CD14-positive monocyte (primary cell): ENCODE measurements at regions not wholly inside any gene's neighbourhood (a gene's known extent, or its start where the extent isn't known, plus 50 kb on each side); places are given as distances from the start of the nearest gene placed in this dataset.

Source experiments
- DNase-seq, 3 donors: peaks; one replicate each; pipeline ENCODE4 v3.0.0-alpha.2; 2011 to 2022
- H2AFZ ChIP-seq: 2 replicates; pipeline ENCODE4 v1.6.0; 2012; ENCODE audit warnings: mild to moderate bottlenecking, low read depth, low read length, inconsistent platforms; ENCODE audit not compliant: insufficient read depth, poor library complexity, severe bottlenecking
- H3K27ac ChIP-seq, 2 donors: 1 replicate in 1 of 2; 2 replicates in 1 of 2; pipeline ENCODE4 v1.5.1; 2012 to 2013; ENCODE audit warnings: low read length in 2 of 2, control low read depth in 1 of 2, inconsistent platforms in 1 of 2, low read depth in 1 of 2, mild to moderate bottlenecking in 1 of 2
- H3K27me3 ChIP-seq, 2 donors: one replicate each; pipeline versions ENCODE4 v1.6.0 to v1.6.1; 2011 to 2013; ENCODE audit warnings: low read length in 2 of 2; ENCODE audit not compliant: control insufficient read depth in 2 of 2, insufficient read depth in 2 of 2
- H3K36me3 ChIP-seq, 2 donors: replicated peaks in 1 of 2; 1 replicate in 1 of 2; 2 replicates in 1 of 2; pipeline versions ENCODE4 v1.5.1 to v1.6.1; 2012 to 2013; ENCODE audit warnings: low read length in 2 of 2, control low read depth in 1 of 2, inconsistent platforms in 1 of 2, mild to moderate bottlenecking in 1 of 2; ENCODE audit not compliant: insufficient read depth in 2 of 2, control insufficient read depth in 1 of 2
- H3K4me1 ChIP-seq, 2 donors: 1 replicate in 1 of 2; 2 replicates in 1 of 2; pipeline versions ENCODE4 v1.5.1 to v1.6.1; 2012 to 2013; ENCODE audit warnings: low read length in 2 of 2, control low read depth in 1 of 2, inconsistent platforms in 1 of 2, mild to moderate bottlenecking in 1 of 2, moderate library complexity in 1 of 2; ENCODE audit not compliant: insufficient read depth in 2 of 2, control insufficient read depth in 1 of 2
- H3K4me2 ChIP-seq: replicated peaks from 2 replicates; pipeline ENCODE3; 2012; ENCODE audit warnings: low read length, moderate library complexity, mild to moderate bottlenecking; ENCODE audit not compliant: poor library complexity, severe bottlenecking; ENCODE audit errors: extremely low read depth
- H3K4me3 ChIP-seq, 3 experiments: fragments of 200-600 bp in 1 of 3; sonication (generic) in 1 of 3; replicated peaks in 1 of 3; 1 replicate in 2 of 3; 2 replicates in 1 of 3; pipeline ENCODE4 v1.5.1; 2011 to 2013; ENCODE audit warnings: low read length in 3 of 3, mild to moderate bottlenecking in 3 of 3, control low read depth in 2 of 3, low read depth in 2 of 3, inconsistent platforms in 1 of 3, moderate library complexity in 1 of 3
- H3K79me2 ChIP-seq: 2 replicates; pipeline ENCODE4 v1.6.0; 2012; ENCODE audit warnings: mild to moderate bottlenecking, control low read depth, inconsistent platforms, low read length, moderate library complexity; ENCODE audit not compliant: insufficient read depth
- H3K9ac ChIP-seq: 2 replicates; pipeline ENCODE4 v1.6.0; 2017; ENCODE audit warnings: low read length, mild to moderate bottlenecking; ENCODE audit not compliant: insufficient read depth, poor library complexity, severe bottlenecking
- H3K9me3 ChIP-seq, 2 donors: replicated peaks in 1 of 2; 1 replicate in 1 of 2; 2 replicates in 1 of 2; pipeline versions ENCODE4 v1.5.1 to v1.6.1; 2012 to 2013; ENCODE audit warnings: low read length in 2 of 2, control low read depth in 1 of 2; ENCODE audit not compliant: control insufficient read depth in 1 of 2, insufficient read depth in 1 of 2
- H4K20me1 ChIP-seq: 2 replicates; pipeline ENCODE4 v1.6.0; 2012; ENCODE audit warnings: mild to moderate bottlenecking, low read length, control low read depth, moderate library complexity; ENCODE audit not compliant: insufficient read depth
- H3K27ac Mint-ChIP-seq, 7 donors: one replicate each; pipeline ENCODE4 v1.8.0; 2020; ENCODE audit warnings: mild to moderate bottlenecking in 7 of 7, mixed read lengths in 7 of 7, moderate library complexity in 6 of 7, inconsistent platforms in 2 of 7
- H3K27me3 Mint-ChIP-seq, 3 donors: one replicate each; pipeline ENCODE4 v1.8.0; 2021 to 2022; ENCODE audit warnings: low read depth in 3 of 3, mild to moderate bottlenecking in 3 of 3, mixed read lengths in 3 of 3, moderate library complexity in 3 of 3, inconsistent platforms in 1 of 3
- H3K36me3 Mint-ChIP-seq, 2 donors: one replicate each; pipeline ENCODE4 v1.8.0; 2020; ENCODE audit warnings: mixed read lengths in 2 of 2, inconsistent platforms in 1 of 2, mild to moderate bottlenecking in 1 of 2
- H3K4me1 Mint-ChIP-seq: one replicate; pipeline ENCODE4 v1.8.0; 2020; ENCODE audit warnings: mild to moderate bottlenecking, mixed read lengths
- H3K4me3 Mint-ChIP-seq, 2 donors: one replicate each; pipeline ENCODE4 v1.8.0; 2020; ENCODE audit warnings: mild to moderate bottlenecking in 2 of 2, mixed read lengths in 2 of 2, moderate library complexity in 1 of 2
- H3K9me3 Mint-ChIP-seq, 7 donors: one replicate each; pipeline ENCODE4 v1.8.0; 2020 to 2022; ENCODE audit warnings: mixed read lengths in 7 of 7, mild to moderate bottlenecking in 6 of 7, moderate library complexity in 6 of 7, inconsistent platforms in 2 of 7
- CTCF ChIP-seq: fragments of 200-600 bp; IDR thresholded peaks from one replicate; pipeline ENCODE4 v1.8.0; 2022; ENCODE audit warnings: antibody characterized with exemption, mild to moderate bottlenecking
- WGBS: methylation state at CpG from one replicate; pipeline ENCODE4 v1.1.5; 2013; ENCODE audit warnings: missing lambda C conversion rate; ENCODE audit not compliant: insufficient coverage; 5-methylcytosine and 5-hydroxymethylcytosine counted together
- intact Hi-C, 2 donors: fragments of 100-400 bp; cut with micrococcal nuclease; formaldehyde crosslinking; loops; one replicate each; pipeline versions ENCODE4 v1.15.0 to v1.15.1; 2023

DNA sequence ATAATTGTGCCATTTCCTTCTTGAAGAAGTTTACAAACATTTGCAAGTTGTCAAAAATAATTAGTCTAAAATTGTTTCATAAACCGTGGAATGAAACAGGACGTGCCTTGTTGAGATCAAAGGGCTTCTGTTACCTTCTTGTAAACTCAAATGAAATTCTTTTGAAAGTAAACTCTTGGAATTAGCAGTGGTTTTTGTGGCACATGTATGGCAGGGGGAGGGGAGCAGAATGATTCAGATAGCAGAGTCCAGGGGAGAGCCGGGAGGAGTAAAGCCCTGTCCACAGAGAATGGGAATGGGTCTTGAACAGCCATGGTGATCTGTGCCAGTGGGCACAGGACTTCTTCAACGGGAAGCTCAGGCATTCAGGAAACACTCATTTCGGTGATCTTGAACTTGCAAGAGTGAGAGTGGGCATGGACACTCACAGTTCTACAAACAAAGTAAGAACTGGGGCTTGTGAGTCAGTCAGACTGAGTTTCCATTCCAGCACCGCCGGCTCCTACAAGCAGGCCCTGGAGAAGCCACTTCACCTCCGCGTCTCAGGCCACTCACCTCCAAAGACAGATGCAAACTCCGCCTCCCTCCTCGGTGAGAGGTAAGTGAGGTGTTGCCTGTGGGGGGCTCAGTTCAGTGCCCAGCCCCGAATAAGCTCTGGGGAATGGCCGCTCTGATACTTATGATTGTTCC lies 143.1 kb downstream of the CDH26 start:
- whole genome bisulfite sequencing: 30% methylated on average over 5 of the region's 13 CpGs
- H3K4me3 Mint-ChIP-seq: peak overlapping the region in 1 of 2 donors; percentile 59
- Histone ChIP-seq H3K36me3 (no peaks in the 10 kb centered on the region), H3K4me2 (peak overlapping the region; percentile 43), H3K79me2 (no peaks in the 10 kb centered on the region), H3K27me3 (no peaks in the 10 kb centered on the region), H2AFZ (peak overlapping the region; percentile 43), H3K9ac (no peak overlapping the region), H3K9me3 (peaks cover 0 to 5% of the 10 kb centered on the region in 2 donors), H3K4me3 (peak overlapping the region in 1 of 3 experiments; percentile 36), H4K20me1 (no peaks in the 10 kb centered on the region), H3K4me1 (peaks cover 74 to 83% of the 10 kb centered on the region in 2 donors), H3K27ac (peak overlapping the region; percentile 21 to 83)
- H3K27me3 Mint-ChIP-seq: peaks cover 0 to 1% (median 0%) of the 10 kb centered on the region in 3 donors
- H3K9me3 Mint-ChIP-seq: peaks cover 0 to 9% (median 7%) of the 10 kb centered on the region in 7 donors
- peaks cover 79% of the 10 kb centered on the region for H3K4me1 Mint-ChIP-seq
- no peak for TF ChIP-seq CTCF
- DNase-seq: no peak
- H3K36me3 Mint-ChIP-seq: peaks cover 0 to 12% of the 10 kb centered on the region in 2 donors
- intact Hi-C loops: loop anchor here in 1 of 2 donors (5.0 kb wide), 1 partner anchor 36 kb away; no protein-coding TSS in a partner anchor
- peak overlapping the region; percentile 79 to 93 (median 84) for H3K27ac Mint-ChIP-seq

DNA sequence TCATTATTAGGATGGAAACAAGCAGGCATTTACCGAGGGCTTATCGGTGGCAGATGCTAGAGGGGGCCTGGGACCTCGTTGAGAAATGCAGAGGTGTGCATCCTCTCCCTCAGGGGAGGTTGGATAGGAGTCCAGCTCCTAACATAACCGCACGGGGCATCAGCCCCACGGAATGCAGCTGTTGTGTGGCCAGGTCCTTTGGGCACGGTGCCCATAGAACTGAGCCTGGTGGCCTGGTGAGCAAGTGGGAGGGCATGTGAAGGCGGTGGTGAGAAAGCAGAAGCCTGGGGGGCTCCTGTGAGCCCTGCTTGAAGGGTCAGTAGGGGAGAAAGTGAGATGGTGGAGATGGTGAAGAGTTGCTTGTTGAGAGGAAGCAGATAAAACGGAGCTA lies 143.7 kb downstream of the CDH26 start:
- intact Hi-C loops: loop anchor here in 1 of 2 donors (5.0 kb wide), 1 partner anchor 35 kb away; no protein-coding TSS in a partner anchor
- H3K27ac Mint-ChIP-seq: peak overlapping the region; percentile 56 to 93 (median 79)
- H2AFZ ChIP-seq: peak overlapping the region; percentile 43
- peaks cover 73 to 83% of the 10 kb centered on the region in 2 donors for H3K4me1 ChIP-seq
- H3K9me3 ChIP-seq: peaks cover 0 to 3% of the 10 kb centered on the region in 2 donors
- WGBS: 81% methylated on average over 4 of the region's 9 CpGs
- peak overlapping the region in 1 of 3 experiments; percentile 36 for H3K4me3 ChIP-seq
- no peak for TF ChIP-seq CTCF
- no peak overlapping the region for H3K4me2 ChIP-seq
- H3K36me3 ChIP-seq: no peaks in the 10 kb centered on the region
- H3K79me2 ChIP-seq: no peaks in the 10 kb centered on the region
- peaks cover 0 to 1% (median 0%) of the 10 kb centered on the region in 3 donors for H3K27me3 Mint-ChIP-seq
- H3K9me3 Mint-ChIP-seq: peaks cover 0 to 6% (median 3%) of the 10 kb centered on the region in 7 donors
- H3K36me3 Mint-ChIP-seq: peaks cover 0 to 9% of the 10 kb centered on the region in 2 donors
- H3K4me3 Mint-ChIP-seq: peak overlapping the region in 1 of 2 donors; percentile 20
- H3K4me1 Mint-ChIP-seq: peaks cover 79% of the 10 kb centered on the region
- H3K27ac ChIP-seq: peak overlapping the region; percentile 21 to 83
- no peaks in the 10 kb centered on the region for H4K20me1 ChIP-seq
- H3K9ac ChIP-seq: no peak overlapping the region
- DNase-seq: no peak
- no peaks in the 10 kb centered on the region for H3K27me3 ChIP-seq
